Ovary (tissue), 7 donors: ENCODE measurements at regions not wholly inside any gene's neighbourhood (a gene's known extent, or its start where the extent isn't known, plus 50 kb on each side); places are given as distances from the start of the nearest gene placed in this dataset.

ENCODE experiments used
- DNase-seq, 5 donors: peaks; one replicate each; pipeline ENCODE4 v3.0.0-alpha.2; 2019 to 2020
- H3K27ac ChIP-seq, 2 donors: fragments of 200-600 bp; one replicate each; pipeline versions ENCODE4 v1.5.1 to v1.8.0; 2019 to 2022
- H3K27me3 ChIP-seq: fragments of 200-600 bp; one replicate; pipeline ENCODE4 v1.8.0; 2022
- H3K36me3 ChIP-seq: fragments of 200-600 bp; sonication (generic); one replicate; pipeline ENCODE4 v1.5.1; 2019
- H3K4me1 ChIP-seq: one replicate; pipeline ENCODE4 v1.8.1; 2013; ENCODE audit warnings: mild to moderate bottlenecking, moderate library complexity; ENCODE audit not compliant: insufficient read depth
- H3K4me3 ChIP-seq: fragments of 200-600 bp; sonication (generic); one replicate; pipeline ENCODE4 v1.5.1; 2017
- H3K9me3 ChIP-seq, 2 donors: fragments of 200-600 bp in 1 of 2; sonication (generic) in 1 of 2; one replicate each; pipeline versions ENCODE4 v1.5.1 to v1.8.1; 2013 to 2019; ENCODE audit warnings: mild to moderate bottlenecking in 1 of 2, moderate library complexity in 1 of 2
- EP300 ChIP-seq: sonication (generic); formaldehyde crosslinking; IDR thresholded peaks from one replicate; pipeline ENCODE4 v1.6.1; 2017; ENCODE audit warnings: antibody characterized with exemption
- POLR2A ChIP-seq: fragments of 450-650 bp; IDR thresholded peaks from one replicate; pipeline ENCODE4 v1.6.1; 2017; ENCODE audit warnings: antibody characterized with exemption, mild to moderate bottlenecking, moderate library complexity
- WGBS, 3 donors: extraction: QIAGEN DNeasy Blood & Tissue Kit in 1 of 3; methylation state at CpG; one replicate each; pipeline versions ENCODE4 v1.1.5 to v1.1.7; 2013 to 2017; 5-methylcytosine and 5-hydroxymethylcytosine counted together
- intact Hi-C, 4 donors: fragments of 100-400 bp; cut with DNase I; formaldehyde crosslinking; loops; one replicate each; pipeline versions ENCODE4 v1.11.0 to v1.15.1; 2022 to 2023
- TF ChIP-seq, protein P1 (sequence below), 3 donors: fragments of 450-650 bp in 2 of 3; fragments of 200-600 bp in 1 of 3; IDR thresholded peaks; one replicate each; pipeline versions ENCODE4 v1.5.1 to v1.8.0; 2016 to 2022; ENCODE audit warnings: antibody characterized with exemption in 3 of 3, mild to moderate bottlenecking in 1 of 3
- donor health status: DM: no; HTN: no; CAD: no; lungs with moderate emphysema.
- donor health status: DM: no; HTN: no; CAD: no.
- donor health status: Bipolar disorder and iron deficiency.
- donor health status: DM: no; HTN: no; CAD: no.
- donor health status: DM: yes; HTN: yes; CAD: no.

DNA sequence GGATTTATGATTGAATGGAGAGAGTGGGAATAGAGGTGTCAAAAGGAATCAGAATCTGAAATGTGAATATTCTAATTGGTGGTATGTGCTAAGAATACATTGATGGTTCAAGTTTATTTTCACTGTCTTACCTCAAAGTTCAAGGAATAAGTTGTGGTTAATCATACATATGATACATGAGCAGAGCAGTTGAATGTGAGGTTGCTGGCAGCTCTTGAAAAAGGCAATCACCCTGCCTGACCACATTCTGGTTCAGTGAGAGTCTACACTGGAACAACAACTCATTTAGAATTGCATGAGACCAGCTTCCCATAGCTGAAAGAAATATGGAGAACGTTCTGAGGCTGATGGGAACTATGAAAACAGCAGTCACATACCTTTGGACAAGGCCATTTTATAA is 68.3 kb upstream of the ARHGAP29 start:
- Histone ChIP-seq H3K4me1 (peaks cover 4% of the 10 kb centered on the region), H3K36me3 (no peaks in the 10 kb centered on the region), H3K27ac (no peak overlapping the region), H3K4me3 (no peak overlapping the region), H3K27me3 (no peaks in the 10 kb centered on the region), H3K9me3 (no peaks in the 10 kb centered on the region)
- intact Hi-C loops: no loop called here
- 67 to 85% (median 76%) methylated on average over 1 of the region's 1 CpG for WGBS, 3 donors
- DNase-seq: no peak
- TF ChIP-seq, protein P1, sequence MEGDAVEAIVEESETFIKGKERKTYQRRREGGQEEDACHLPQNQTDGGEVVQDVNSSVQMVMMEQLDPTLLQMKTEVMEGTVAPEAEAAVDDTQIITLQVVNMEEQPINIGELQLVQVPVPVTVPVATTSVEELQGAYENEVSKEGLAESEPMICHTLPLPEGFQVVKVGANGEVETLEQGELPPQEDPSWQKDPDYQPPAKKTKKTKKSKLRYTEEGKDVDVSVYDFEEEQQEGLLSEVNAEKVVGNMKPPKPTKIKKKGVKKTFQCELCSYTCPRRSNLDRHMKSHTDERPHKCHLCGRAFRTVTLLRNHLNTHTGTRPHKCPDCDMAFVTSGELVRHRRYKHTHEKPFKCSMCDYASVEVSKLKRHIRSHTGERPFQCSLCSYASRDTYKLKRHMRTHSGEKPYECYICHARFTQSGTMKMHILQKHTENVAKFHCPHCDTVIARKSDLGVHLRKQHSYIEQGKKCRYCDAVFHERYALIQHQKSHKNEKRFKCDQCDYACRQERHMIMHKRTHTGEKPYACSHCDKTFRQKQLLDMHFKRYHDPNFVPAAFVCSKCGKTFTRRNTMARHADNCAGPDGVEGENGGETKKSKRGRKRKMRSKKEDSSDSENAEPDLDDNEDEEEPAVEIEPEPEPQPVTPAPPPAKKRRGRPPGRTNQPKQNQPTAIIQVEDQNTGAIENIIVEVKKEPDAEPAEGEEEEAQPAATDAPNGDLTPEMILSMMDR (IDR thresholded peaks at IDR 0.05): no peak
- TF ChIP-seq POLR2A: no peak
- no peak for TF ChIP-seq EP300

DNA sequence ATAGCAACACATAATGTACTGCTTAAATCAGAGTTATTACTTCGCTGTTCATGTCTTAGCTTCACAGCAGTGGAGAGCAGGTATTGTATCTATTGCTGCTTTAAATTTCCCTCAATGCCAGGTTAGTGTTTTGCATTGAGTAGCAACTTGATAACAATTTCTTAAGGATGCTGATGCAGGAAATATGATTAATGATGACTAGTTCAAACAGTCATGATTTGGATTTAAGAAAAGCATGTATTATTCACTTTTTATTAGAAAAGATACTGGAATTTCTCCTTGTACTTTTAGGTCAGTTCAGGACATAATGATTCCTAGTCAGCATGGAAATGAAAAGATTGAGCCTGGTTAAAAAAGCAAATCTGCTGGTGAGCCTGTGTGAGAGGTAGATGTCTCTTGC is 67.2 kb upstream of the ARHGAP29 start:
- Histone ChIP-seq H3K4me1 (peaks cover 7% of the 10 kb centered on the region), H3K27ac (no peak overlapping the region), H3K27me3 (no peaks in the 10 kb centered on the region), H3K36me3 (no peaks in the 10 kb centered on the region), H3K4me3 (no peak overlapping the region), H3K9me3 (no peaks in the 10 kb centered on the region)
- 95 to 97% (median 95%) methylated on average over 1 of the region's 1 CpG for WGBS, 3 donors
- TF ChIP-seq, protein P1 (IDR thresholded peaks at IDR 0.05): no peak
- TF ChIP-seq EP300 (no peak), POLR2A (no peak)
- DNase-seq: no peak
- intact Hi-C loops: no loop called here

- WGBS, 3 donors: 30 to 38% (median 35%) methylated on average over 1 of the region's 1 CpG
- H3K36me3 ChIP-seq: no peaks in the 10 kb centered on the region
- TF ChIP-seq EP300 (no peak), POLR2A (no peak)
- TF ChIP-seq, protein P1 (IDR thresholded peaks at IDR 0.05): no peak
- intact Hi-C loops: no loop called here
- no peak overlapping the region for H3K27ac ChIP-seq
- no peak for DNase-seq
- H3K27me3 ChIP-seq: no peaks in the 10 kb centered on the region
- no peak overlapping the region for H3K4me3 ChIP-seq
- H3K4me1 ChIP-seq: peaks cover 7% of the 10 kb centered on the region
- H3K9me3 ChIP-seq: no peaks in the 10 kb centered on the region
Measured at GRCh38 chr1:94303005-94303404, 65.6 kb upstream of the ARHGAP29 start.

GRCh38 chr1:94302497-94302896 is 65.1 kb upstream of the ARHGAP29 start:
- Histone ChIP-seq H3K4me3 (no peak overlapping the region), H3K4me1 (peaks cover 7% of the 10 kb centered on the region), H3K27ac (no peak overlapping the region), H3K9me3 (no peaks in the 10 kb centered on the region), H3K36me3 (no peaks in the 10 kb centered on the region), H3K27me3 (no peaks in the 10 kb centered on the region)
- TF ChIP-seq EP300 (no peak), POLR2A (no peak)
- TF ChIP-seq, protein P1 (IDR thresholded peaks at IDR 0.05): no peak
- no peak for DNase-seq
- intact Hi-C loops: no loop called here
- WGBS, 3 donors: 91 to 97% (median 92%) methylated on average over 6 of the region's 6 CpGs

DNA sequence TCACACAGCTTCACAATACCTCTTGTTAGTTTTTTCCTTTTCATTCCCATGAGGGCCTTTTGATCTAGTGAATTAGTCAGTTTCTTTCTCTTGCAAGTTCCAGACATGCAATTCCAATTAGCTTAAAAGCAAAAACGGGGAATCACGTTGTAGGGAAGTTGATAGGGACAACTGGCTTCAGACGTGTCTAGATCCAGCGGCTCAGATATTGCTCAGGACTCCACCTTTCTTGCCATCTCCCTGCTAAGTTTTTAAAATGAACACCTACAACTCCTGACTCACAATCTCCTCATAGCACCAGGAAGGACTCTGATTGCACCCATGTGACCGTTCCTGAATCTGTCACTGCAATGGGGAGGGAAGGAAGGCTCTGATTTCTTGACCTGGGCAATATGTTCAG is 63.8 kb upstream of the ARHGAP29 start:
- H3K4me1 ChIP-seq: peaks cover 7% of the 10 kb centered on the region
- TF ChIP-seq POLR2A: no peak
- TF ChIP-seq, protein P1 (IDR thresholded peaks at IDR 0.05): no peak
- TF ChIP-seq EP300: no peak
- WGBS, 3 donors: 84 to 87% (median 87%) methylated on average over 5 of the region's 5 CpGs
- intact Hi-C loops: no loop called here
- no peak overlapping the region for H3K4me3 ChIP-seq
- no peaks in the 10 kb centered on the region for H3K9me3 ChIP-seq
- no peaks in the 10 kb centered on the region for H3K27me3 ChIP-seq
- no peak overlapping the region for H3K27ac ChIP-seq
- DNase-seq: no peak
- H3K36me3 ChIP-seq: no peaks in the 10 kb centered on the region
